ENCODE measurements at regions not wholly inside any gene's neighbourhood (a gene's known extent, or its start where the extent isn't known, plus 50 kb on each side); places are given as distances from the start of the nearest gene placed in this dataset.

GRCh38 chr3:102753901-102754300, 319.1 kb downstream of the ZPLD1 start:
- Histone ChIP-seq H3K4me1 (no peaks in the 10 kb centered on the region), H3K9me3 (no peaks in the 10 kb centered on the region), H3K27ac (no peak overlapping the region), H3K36me3 (replicated peaks in 1 of 2; ENCODE audit: insufficient read depth in 1 of 2, low read depth in 2 of 2) (no peaks in the 10 kb centered on the region), H3K4me3 (no peak overlapping the region), H3K27me3 (no peaks in the 10 kb centered on the region)
- intact Hi-C loops (cut with DNase I) = no loop called here
- no peak for ATAC-seq
- TF ChIP-seq CTCF (IDR thresholded peaks at IDR 0.05) = no peak
- TF ChIP-seq POLR2A (IDR thresholded peaks at IDR 0.05) = no peak
- DNase-seq = no peak

GRCh38 chr3:102756706-102757105, 321.9 kb downstream of the ZPLD1 start:
- DNase-seq (no peak), ATAC-seq (no peak)
- intact Hi-C loops (cut with DNase I) = no loop called here
- no peaks in the 10 kb centered on the region for H3K36me3 ChIP-seq (replicated peaks in 1 of 2; ENCODE audit: insufficient read depth in 1 of 2, low read depth in 2 of 2)
- no peaks in the 10 kb centered on the region for H3K4me1 ChIP-seq
- H3K9me3 ChIP-seq = no peaks in the 10 kb centered on the region
- no peak overlapping the region for H3K4me3 ChIP-seq
- 17 to 24% methylated on average over 2 of the region's 2 CpGs for WGBS, 2 donors
- TF ChIP-seq CTCF (IDR thresholded peaks at IDR 0.05) (no peak), POLR2A (IDR thresholded peaks at IDR 0.05) (no peak)
- H3K27ac ChIP-seq = no peak overlapping the region
- no peaks in the 10 kb centered on the region for H3K27me3 ChIP-seq

GRCh38 chr3:102757950-102758349, 323.1 kb downstream of the ZPLD1 start:
- no peak overlapping the region for H3K27ac ChIP-seq
- no peaks in the 10 kb centered on the region for H3K9me3 ChIP-seq
- 61 to 62% methylated on average over 2 of the region's 2 CpGs for WGBS, 2 donors
- intact Hi-C loops (cut with DNase I) = no loop called here
- DNase-seq = no peak
- no peaks in the 10 kb centered on the region for H3K36me3 ChIP-seq (replicated peaks in 1 of 2; ENCODE audit: insufficient read depth in 1 of 2, low read depth in 2 of 2)
- no peaks in the 10 kb centered on the region for H3K27me3 ChIP-seq
- no peak for TF ChIP-seq CTCF (IDR thresholded peaks at IDR 0.05)
- TF ChIP-seq POLR2A (IDR thresholded peaks at IDR 0.05) = no peak
- no peaks in the 10 kb centered on the region for H3K4me1 ChIP-seq
- H3K4me3 ChIP-seq = no peak overlapping the region
- ATAC-seq = no peak

- intact Hi-C loops (cut with DNase I) = no loop called here
- Histone ChIP-seq H3K4me1 (no peaks in the 10 kb centered on the region), H3K36me3 (replicated peaks in 1 of 2; ENCODE audit: insufficient read depth in 1 of 2, low read depth in 2 of 2) (no peaks in the 10 kb centered on the region), H3K27ac (no peak overlapping the region), H3K4me3 (no peak overlapping the region), H3K9me3 (no peaks in the 10 kb centered on the region), H3K27me3 (no peaks in the 10 kb centered on the region)
- DNase-seq (no peak), ATAC-seq (no peak)
- WGBS, 2 donors = 45 to 50% methylated on average over 2 of the region's 2 CpGs
- no peak for TF ChIP-seq CTCF (IDR thresholded peaks at IDR 0.05)
- no peak for TF ChIP-seq POLR2A (IDR thresholded peaks at IDR 0.05)
These were observed 327.0 kb downstream of the ZPLD1 start for GRCh38 chr3:102761766-102762165.

- ATAC-seq (no peak), DNase-seq (no peak)
- no peak for TF ChIP-seq CTCF (IDR thresholded peaks at IDR 0.05)
- TF ChIP-seq POLR2A (IDR thresholded peaks at IDR 0.05) = no peak
- Histone ChIP-seq H3K9me3 (no peaks in the 10 kb centered on the region), H3K27ac (no peak overlapping the region), H3K4me1 (no peaks in the 10 kb centered on the region), H3K4me3 (no peak overlapping the region), H3K27me3 (no peaks in the 10 kb centered on the region), H3K36me3 (replicated peaks in 1 of 2; ENCODE audit: insufficient read depth in 1 of 2, low read depth in 2 of 2) (no peaks in the 10 kb centered on the region)
- 66% methylated on average over 3 of the region's 3 CpGs for WGBS, 2 donors
- intact Hi-C loops (cut with DNase I) = no loop called here
These were observed 356.0 kb downstream of the ZPLD1 start for GRCh38 chr3:102790747-102791325.

Data from body of pancreas (tissue), 4 donors.